H1 (cell line): ENCODE measurements at regions not wholly inside any gene's neighbourhood (a gene's known extent, or its start where the extent isn't known, plus 50 kb on each side); places are given as distances from the start of the nearest gene placed in this dataset.

Experiments
- CTCF ChIA-PET: fragments of 300-600 bp; sonication (Branson Sonifier 250); formaldehyde crosslinking; loops from one replicate; lab custom pipeline; 2021; ENCODE audit not compliant: partially characterized antibody; lab: Charles Lee
- POLR2A ChIA-PET: fragments of 300-600 bp; sonication (Branson Sonifier 250); formaldehyde crosslinking; loops from one replicate; lab custom pipeline; 2021; ENCODE audit warnings: inconsistent platforms; ENCODE audit not compliant: partially characterized antibody; lab: Charles Lee
- DNase-seq, 2 experiments: peaks; one replicate each; pipeline versions ENCODE4 v3.0.0 to v3.0.0-alpha.2; 2010 to 2022; ENCODE audit warnings: low spot score in 2 of 2, low read depth in 1 of 2, mixed read lengths in 1 of 2
- FAIRE-seq: peaks from 2 replicates; lab custom pipeline; 2011; peaks lifted over from hg19 to GRCh38; lab: Jason Lieb, UNC
- H2AFZ ChIP-seq: 2 replicates; pipeline ENCODE4 v1.8.1; 2012; ENCODE audit warnings: low read length, inconsistent platforms
- H2AK5ac ChIP-seq: 2 replicates; pipeline ENCODE4 v1.6.1; 2013; ENCODE audit warnings: low read depth, low read length
- H2BK120ac ChIP-seq: replicated peaks from 2 replicates; pipeline ENCODE3; 2013; ENCODE audit warnings: low read depth, low read length, inconsistent platforms
- H2BK12ac ChIP-seq: 2 replicates; pipeline ENCODE4 v1.6.1; 2013; ENCODE audit warnings: low read depth, low read length
- H2BK15ac ChIP-seq: 2 replicates; pipeline ENCODE4 v1.6.1; 2013; ENCODE audit warnings: low read length
- H2BK20ac ChIP-seq: 2 replicates; pipeline ENCODE4 v1.6.1; 2013; ENCODE audit warnings: low read length
- H2BK5ac ChIP-seq: 2 replicates; pipeline ENCODE4 v1.6.1; 2013; ENCODE audit warnings: low read depth, low read length
- H3K14ac ChIP-seq: 2 replicates; pipeline ENCODE4 v1.6.1; 2013; ENCODE audit warnings: inconsistent platforms; ENCODE audit not compliant: insufficient read length
- H3K18ac ChIP-seq: 2 replicates; pipeline ENCODE4 v1.6.1; 2013; ENCODE audit warnings: low read length; ENCODE audit errors: extremely low read depth
- H3K23ac ChIP-seq: 2 replicates; pipeline ENCODE4 v1.6.1; 2013; ENCODE audit warnings: inconsistent platforms; ENCODE audit not compliant: insufficient read length
- H3K23me2 ChIP-seq: 2 replicates; pipeline ENCODE4 v1.6.1; 2013; ENCODE audit warnings: low read depth, low read length
- H3K27ac ChIP-seq: 2 replicates; pipeline ENCODE4 v1.6.1; 2011; ENCODE audit warnings: low read depth, low read length, inconsistent platforms
- H3K27me3 ChIP-seq, 4 experiments: replicated peaks in 1 of 4; 1 replicate in 1 of 4; 2 replicates in 3 of 4; pipeline versions ENCODE4 v1.6.1 to v1.8.1; 2011 to 2013; ENCODE audit warnings: low read length in 3 of 4, mild to moderate bottlenecking in 3 of 4, inconsistent platforms in 2 of 4, mixed read lengths in 2 of 4, moderate library complexity in 1 of 4; ENCODE audit not compliant: control insufficient read depth in 3 of 4, insufficient read depth in 3 of 4; ENCODE audit errors: extremely low read depth in 1 of 4
- H3K36me3 ChIP-seq, 4 experiments: 2 replicates each; pipeline versions ENCODE4 v1.6.1 to v1.8.1; 2011 to 2013; ENCODE audit warnings: mild to moderate bottlenecking in 4 of 4, low read length in 3 of 4, moderate library complexity in 2 of 4, control low read depth in 1 of 4, inconsistent platforms in 1 of 4; ENCODE audit not compliant: insufficient read depth in 4 of 4, control insufficient read depth in 2 of 4
- H3K4ac ChIP-seq: replicated peaks from 2 replicates; pipeline ENCODE3; 2013; ENCODE audit warnings: low read length, low read depth, mixed read lengths, inconsistent platforms; ENCODE audit not compliant: insufficient read length
- H3K4me1 ChIP-seq, 4 experiments: replicated peaks in 1 of 4; 1 replicate in 1 of 4; 2 replicates in 3 of 4; pipeline versions ENCODE4 v1.6.1 to v1.8.1; 2011 to 2013; ENCODE audit warnings: low read length in 3 of 4, inconsistent platforms in 2 of 4, mixed read lengths in 1 of 4; ENCODE audit not compliant: insufficient read depth in 4 of 4, control insufficient read depth in 3 of 4
- H3K4me2 ChIP-seq, 2 experiments: 2 replicates each; pipeline versions ENCODE4 v1.6.1 to v1.8.1; 2011 to 2013; ENCODE audit warnings: low read depth in 2 of 2, low read length in 2 of 2, control low read depth in 1 of 2, inconsistent platforms in 1 of 2, mild to moderate bottlenecking in 1 of 2; ENCODE audit not compliant: insufficient read depth in 1 of 2
- H3K4me3 ChIP-seq, 4 experiments: fragments of 200-600, 300-600 bp in 1 of 4; sonication (generic), shearing (Covaris generic), sonication (Bioruptor Twin) in 1 of 4; 2 replicates each; pipeline versions ENCODE4 v1.5.1 to v1.8.1; 2011 to 2016; ENCODE audit warnings: low read length in 4 of 4, low read depth in 3 of 4, control low read depth in 2 of 4, inconsistent platforms in 2 of 4, mild to moderate bottlenecking in 2 of 4, mixed read lengths in 1 of 4, moderate library complexity in 1 of 4; ENCODE audit not compliant: insufficient read depth in 2 of 4; ENCODE audit errors: extremely low read depth in 1 of 4
- H3K56ac ChIP-seq: replicated peaks from 2 replicates; pipeline ENCODE3; 2013; ENCODE audit warnings: low read depth, mild to moderate bottlenecking, mixed read lengths, low read length, inconsistent platforms; ENCODE audit not compliant: insufficient read length
- H3K79me1 ChIP-seq: 2 replicates; pipeline ENCODE4 v1.6.1; 2013; ENCODE audit warnings: low read depth, low read length, control low read depth
- H3K79me2 ChIP-seq, 2 experiments: 2 replicates each; pipeline versions ENCODE4 v1.6.1 to v1.8.1; 2012 to 2013; ENCODE audit warnings: low read length in 2 of 2, mild to moderate bottlenecking in 2 of 2, inconsistent platforms in 1 of 2; ENCODE audit not compliant: insufficient read depth in 2 of 2, control insufficient read depth in 1 of 2
- H3K9ac ChIP-seq, 4 experiments: replicated peaks in 1 of 4; 1 replicate in 1 of 4; 2 replicates in 3 of 4; pipeline versions ENCODE4 v1.6.1 to v1.8.1; 2011 to 2013; ENCODE audit warnings: low read depth in 3 of 4, low read length in 3 of 4, control low read depth in 2 of 4, mild to moderate bottlenecking in 2 of 4, moderate library complexity in 2 of 4, inconsistent platforms in 1 of 4; ENCODE audit errors: extremely low read depth in 1 of 4
- H3K9me3 ChIP-seq, 2 experiments: 2 replicates each; pipeline versions ENCODE4 v1.6.1 to v1.8.1; 2012 to 2013; ENCODE audit warnings: mild to moderate bottlenecking in 2 of 2, moderate library complexity in 2 of 2, control low read depth in 1 of 2, inconsistent platforms in 1 of 2, low read depth in 1 of 2, low read length in 1 of 2, mixed read lengths in 1 of 2; ENCODE audit not compliant: insufficient read depth in 2 of 2
- H4K20me1 ChIP-seq, 2 experiments: replicated peaks in 1 of 2; 2 replicates each; pipeline versions ENCODE3 to v1.8.1; 2011 to 2013; ENCODE audit warnings: inconsistent platforms in 2 of 2, low read length in 2 of 2, mild to moderate bottlenecking in 1 of 2; ENCODE audit not compliant: insufficient read depth in 2 of 2, control insufficient read depth in 1 of 2
- H4K5ac ChIP-seq: 2 replicates; pipeline ENCODE4 v1.6.1; 2013; ENCODE audit warnings: low read length, low read depth, mixed read lengths, inconsistent platforms; ENCODE audit not compliant: insufficient read length
- H4K8ac ChIP-seq: 2 replicates; pipeline ENCODE4 v1.8.0; 2013; ENCODE audit warnings: mild to moderate bottlenecking, moderate library complexity, low read length, inconsistent platforms; ENCODE audit not compliant: insufficient read depth; ENCODE audit errors: extremely low read depth
- H4K91ac ChIP-seq: replicated peaks from 2 replicates; pipeline ENCODE3; 2013; ENCODE audit warnings: low read length, mixed read lengths, inconsistent platforms; ENCODE audit not compliant: insufficient read length
- GTF2F1 ChIP-seq: IDR thresholded peaks from 2 replicates; pipeline ENCODE4 v1.6.1; 2012; ENCODE audit warnings: low read depth, low read length, improper control_type of control experiment, borderline replicate concordance
- WGBS, 2 experiments: shearing (Covaris generic) in 1 of 2; methylation state at CpG; one replicate each; pipeline versions ENCODE4 v1.1.6 to v1.1.7; 2013 to 2015; ENCODE audit warnings: low lambda C conversion rate in 2 of 2, mixed read lengths in 2 of 2, inconsistent platforms in 1 of 2, low coverage in 1 of 2, missing lambda C conversion rate in 1 of 2; ENCODE audit not compliant: insufficient replicate concordance in 2 of 2, insufficient coverage in 1 of 2, insufficient read length in 1 of 2; ENCODE audit errors: extremely low coverage in 1 of 2, missing lambda C conversion rate in 1 of 2; 5-methylcytosine and 5-hydroxymethylcytosine counted together

GRCh38 chr15:21261396-21261964, 178.8 kb downstream of the POTEB3 start:
- Histone ChIP-seq H2BK15ac (no peak overlapping the region), H2BK120ac (no peak overlapping the region), H4K8ac (no peak overlapping the region; the same call in 1 of the 2 replicates), H2AK5ac (no peak overlapping the region), H3K9ac (no peak overlapping the region), H3K27ac (no peak overlapping the region), H3K9me3 (peaks cover 24 to 33% of the 10 kb centered on the region in 2 experiments), H4K5ac (no peak overlapping the region), H3K79me1 (no peaks in the 10 kb centered on the region), H3K27me3 (no peaks in the 10 kb centered on the region), H3K4me1 (no peaks in the 10 kb centered on the region), H2BK5ac (no peak overlapping the region), H3K14ac (no peak overlapping the region), H3K18ac (no peak overlapping the region), H2BK20ac (no peak overlapping the region), H3K23ac (no peak overlapping the region), H3K4me3 (no peak overlapping the region), H2AFZ (no peak overlapping the region), H3K4ac (no peak overlapping the region), H4K91ac (no peak overlapping the region), H3K79me2 (no peaks in the 10 kb centered on the region), H3K36me3 (no peaks in the 10 kb centered on the region), H3K4me2 (no peak overlapping the region), H3K56ac (no peak overlapping the region), H3K23me2 (no peaks in the 10 kb centered on the region), H4K20me1 (no peaks in the 10 kb centered on the region), H2BK12ac (no peak overlapping the region)
- FAIRE-seq (no peak), DNase-seq (no peak)
- ChIA-PET POLR2A (no interaction called here), CTCF (interaction anchor here (0.8 kb wide), 1 partner anchor 11 kb away, joined by 3 read pairs; no protein-coding TSS in a partner anchor)
- no peak for TF ChIP-seq GTF2F1
- WGBS, 2 experiments, result 84% methylated on average over 13 of the region's 18 CpGs; no CpG with 5 or more reads in 1 of the 2 experiments
